ENCODE measurements at regions not wholly inside any gene's neighbourhood (a gene's known extent, or its start where the extent isn't known, plus 50 kb on each side); places are given as distances from the start of the nearest gene placed in this dataset.

- peaks cover 1% of the 10 kb centered on the region for H3K36me3 Mint-ChIP-seq (ENCODE audit: low read depth)
Measured at GRCh38 chr6:14487625-14488024, 370.1 kb downstream of the CD83 start.

GRCh38 chr6:14488180-14488579 lies 370.6 kb downstream of the CD83 start:
- no peaks in the 10 kb centered on the region for H3K27me3 Mint-ChIP-seq
- POLR2A ChIA-PET: no interaction called here
- TF ChIP-seq CTCF (IDR thresholded peaks at IDR 0.05): no peak
- DNase-seq (no peak), ATAC-seq (ENCODE audit: low read depth) (no peak)
- CTCF ChIA-PET: no interaction called here
- H3K36me3 Mint-ChIP-seq (ENCODE audit: low read depth): peaks cover 1% of the 10 kb centered on the region
- H3K4me3 Mint-ChIP-seq: no peak overlapping the region
- peaks cover 2% of the 10 kb centered on the region for H3K4me1 Mint-ChIP-seq
- intact Hi-C loops (cut with micrococcal nuclease): no loop called here
- H3K27ac Mint-ChIP-seq: no peak overlapping the region
- H3K9me3 Mint-ChIP-seq: no peaks in the 10 kb centered on the region

More at GRCh38 chr6:14487625-14488024, 370.1 kb downstream of the CD83 start:
- H3K27me3 Mint-ChIP-seq: no peaks in the 10 kb centered on the region
- no peaks in the 10 kb centered on the region for H3K9me3 Mint-ChIP-seq
- intact Hi-C loops (cut with micrococcal nuclease): no loop called here
- peaks cover 2% of the 10 kb centered on the region for H3K4me1 Mint-ChIP-seq
- CTCF ChIA-PET: no interaction called here
- no peak for TF ChIP-seq CTCF (IDR thresholded peaks at IDR 0.05)
- POLR2A ChIA-PET: no interaction called here
- DNase-seq (no peak), ATAC-seq (ENCODE audit: low read depth) (no peak)
- H3K4me3 Mint-ChIP-seq: no peak overlapping the region
- H3K27ac Mint-ChIP-seq: no peak overlapping the region

- intact Hi-C loops (cut with micrococcal nuclease): no loop called here
- TF ChIP-seq CTCF (IDR thresholded peaks at IDR 0.05): no peak
- ATAC-seq (ENCODE audit: low read depth): no peak
- H3K27ac Mint-ChIP-seq: no peak overlapping the region
- ChIA-PET POLR2A (no interaction called here), CTCF (no interaction called here)
- peaks cover 2% of the 10 kb centered on the region for H3K4me1 Mint-ChIP-seq
- H3K27me3 Mint-ChIP-seq: no peaks in the 10 kb centered on the region
- no peaks in the 10 kb centered on the region for H3K9me3 Mint-ChIP-seq
- DNase-seq: no peak
- no peaks in the 10 kb centered on the region for H3K36me3 Mint-ChIP-seq (ENCODE audit: low read depth)
- no peak overlapping the region for H3K4me3 Mint-ChIP-seq
Measured at GRCh38 chr6:14489445-14489844, 371.9 kb downstream of the CD83 start.

GRCh38 chr6:14498748-14499147 lies 381.2 kb downstream of the CD83 start:
- CTCF ChIA-PET: no interaction called here
- H3K36me3 Mint-ChIP-seq (ENCODE audit: low read depth): peaks cover 7% of the 10 kb centered on the region
- H3K27ac Mint-ChIP-seq: no peak overlapping the region
- intact Hi-C loops (cut with micrococcal nuclease): no loop called here
- no peak for ATAC-seq (ENCODE audit: low read depth)
- H3K9me3 Mint-ChIP-seq: peaks cover 8% of the 10 kb centered on the region
- H3K27me3 Mint-ChIP-seq: no peaks in the 10 kb centered on the region
- H3K4me1 Mint-ChIP-seq: no peaks in the 10 kb centered on the region
- no peak overlapping the region for H3K4me3 Mint-ChIP-seq
- POLR2A ChIA-PET: interaction anchor here (0.5 to 0.6 kb wide), 3 partner anchors 52 to 1013 kb away, joined by 4 to 12 read pairs (median 8); no protein-coding TSS in a partner anchor
- TF ChIP-seq CTCF (IDR thresholded peaks at IDR 0.05): no peak
- DNase-seq: no peak

- peaks cover 8% of the 10 kb centered on the region for H3K9me3 Mint-ChIP-seq
- H3K27ac Mint-ChIP-seq: no peak overlapping the region
- H3K36me3 Mint-ChIP-seq (ENCODE audit: low read depth): peaks cover 7% of the 10 kb centered on the region
- POLR2A ChIA-PET: interaction anchor here (0.5 kb wide), 1 partner anchor 667 kb away, joined by 4 read pairs; no protein-coding TSS in a partner anchor
- ATAC-seq (ENCODE audit: low read depth): no peak
- H3K4me1 Mint-ChIP-seq: no peaks in the 10 kb centered on the region
- intact Hi-C loops (cut with micrococcal nuclease): no loop called here
- H3K27me3 Mint-ChIP-seq: no peaks in the 10 kb centered on the region
- CTCF ChIA-PET: interaction anchor here (1.2 kb wide), 1 partner anchor 16 kb away, joined by 3 read pairs; no protein-coding TSS in a partner anchor
- no peak for DNase-seq
- no peak overlapping the region for H3K4me3 Mint-ChIP-seq
- no peak for TF ChIP-seq CTCF (IDR thresholded peaks at IDR 0.05)
Measured at GRCh38 chr6:14499309-14499708, 381.7 kb downstream of the CD83 start.

Data from activated B cell treated with CpG ODN at 0.5 μM for 24 hours (primary cell).